GM03348 (cell line): ENCODE measurements at regions not wholly inside any gene's neighbourhood (a gene's known extent, or its start where the extent isn't known, plus 50 kb on each side); places are given as distances from the start of the nearest gene placed in this dataset.
"Not testable (repeated sequence)": the region's sequence is repeated elsewhere in the genome, so short reads cannot be mapped to it uniquely, and the experiment has no call there.

Experiments
- DNase-seq: peaks from one replicate; pipeline ENCODE4 v3.0.0; 2012; ENCODE audit warnings: low spot score

- DNase-seq: no peak
These were observed 822.4 kb downstream of the FAT4 start for GRCh38 chr4:126136922-126137781.

DNA sequence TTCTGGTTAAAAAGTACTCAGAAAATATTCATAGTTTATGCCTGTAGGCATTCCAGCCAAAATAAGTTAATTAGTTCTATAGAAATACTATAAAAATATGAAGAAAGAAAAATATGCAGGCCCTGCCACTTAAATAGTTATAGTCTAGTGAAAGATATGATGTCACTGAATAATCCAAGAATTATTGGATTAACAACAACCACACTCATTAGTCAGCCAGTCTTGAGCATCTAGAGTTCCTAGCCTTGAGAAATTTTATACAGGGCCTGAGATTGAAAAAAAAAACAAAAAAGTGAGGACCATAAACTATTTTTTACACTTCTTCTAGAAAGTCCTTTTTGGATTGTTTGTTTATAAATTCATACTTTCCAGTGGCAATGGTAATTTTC, 823.0 kb downstream of the FAT4 start:
- DNase-seq: no peak

- DNase-seq: peak; percentile 3
These were observed 829.9 kb downstream of the FAT4 start for GRCh38 chr4:126144543-126145237.

- no peak for DNase-seq
These were observed 853.7 kb downstream of the FAT4 start for GRCh38 chr4:126168484-126168883.

DNA sequence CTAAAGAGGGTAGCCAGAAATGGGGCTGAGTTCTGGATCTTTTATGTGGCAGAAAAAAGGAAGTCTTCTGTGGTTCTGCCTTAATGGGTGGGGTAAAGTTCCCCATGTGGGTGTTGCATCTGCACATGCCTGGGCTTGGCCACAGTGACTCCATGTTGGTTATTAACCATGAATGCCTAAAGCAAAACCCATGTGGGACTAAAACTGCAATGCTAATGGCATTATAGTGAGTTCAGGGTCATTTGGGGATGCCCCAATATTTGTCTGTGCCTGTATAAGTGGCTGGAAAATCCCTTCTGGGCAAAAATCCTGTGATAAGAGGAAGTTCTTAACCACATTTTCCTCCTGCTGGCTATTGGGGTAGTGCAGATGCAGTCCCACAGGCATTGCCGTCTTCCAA, 857.4 kb downstream of the FAT4 start:
- no peak for DNase-seq

GRCh38 chr4:126174627-126175026, 859.9 kb downstream of the FAT4 start:
- DNase-seq: no peak

- no peak for DNase-seq
These were observed 865.9 kb downstream of the FAT4 start for GRCh38 chr4:126180642-126181041.

DNA sequence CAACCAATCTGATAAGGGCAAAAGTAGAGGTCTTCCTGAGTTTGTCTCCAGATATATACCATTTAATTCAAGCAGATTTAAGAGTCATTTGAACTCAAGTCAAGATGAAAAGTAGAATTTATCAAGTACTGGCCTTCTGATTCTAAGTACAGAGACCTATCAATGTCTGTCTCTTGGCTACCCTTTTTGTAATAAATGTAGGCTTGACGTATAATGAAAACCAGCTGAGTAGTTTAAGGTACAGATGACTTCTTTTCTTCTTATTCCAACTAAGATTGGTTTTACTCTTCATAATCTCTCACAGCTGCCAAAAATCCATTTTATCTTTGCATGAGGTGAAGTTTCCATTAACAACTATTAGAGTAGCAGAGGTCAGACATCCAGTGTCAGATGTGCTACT, 867.6 kb downstream of the FAT4 start:
- DNase-seq: no peak

GRCh38 chr4:126182786-126183185, 868.0 kb downstream of the FAT4 start:
- DNase-seq: no peak

DNA sequence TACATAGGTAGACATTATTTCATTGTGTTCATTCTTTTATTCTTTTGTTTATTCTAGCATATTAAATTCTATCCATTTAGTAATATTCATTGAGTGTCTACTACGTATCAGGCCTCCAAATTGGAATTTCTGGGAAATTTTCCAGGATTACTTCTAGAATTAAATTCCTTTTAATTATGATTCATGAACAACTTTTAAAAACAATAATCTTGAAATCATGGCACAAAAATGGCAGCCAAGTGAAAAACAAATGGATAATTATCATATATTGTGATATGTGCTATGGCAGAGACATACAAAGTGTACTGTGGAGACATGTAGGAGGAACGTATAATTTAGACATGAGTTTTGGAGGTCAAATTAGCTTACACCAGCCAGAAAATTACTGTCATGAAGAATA, 868.5 kb downstream of the FAT4 start:
- DNase-seq: no peak

GRCh38 chr4:126191536-126191935, 876.8 kb downstream of the FAT4 start:
- no peak for DNase-seq

GRCh38 chr4:126192506-126192905, 877.8 kb downstream of the FAT4 start:
- DNase-seq: no peak

DNA sequence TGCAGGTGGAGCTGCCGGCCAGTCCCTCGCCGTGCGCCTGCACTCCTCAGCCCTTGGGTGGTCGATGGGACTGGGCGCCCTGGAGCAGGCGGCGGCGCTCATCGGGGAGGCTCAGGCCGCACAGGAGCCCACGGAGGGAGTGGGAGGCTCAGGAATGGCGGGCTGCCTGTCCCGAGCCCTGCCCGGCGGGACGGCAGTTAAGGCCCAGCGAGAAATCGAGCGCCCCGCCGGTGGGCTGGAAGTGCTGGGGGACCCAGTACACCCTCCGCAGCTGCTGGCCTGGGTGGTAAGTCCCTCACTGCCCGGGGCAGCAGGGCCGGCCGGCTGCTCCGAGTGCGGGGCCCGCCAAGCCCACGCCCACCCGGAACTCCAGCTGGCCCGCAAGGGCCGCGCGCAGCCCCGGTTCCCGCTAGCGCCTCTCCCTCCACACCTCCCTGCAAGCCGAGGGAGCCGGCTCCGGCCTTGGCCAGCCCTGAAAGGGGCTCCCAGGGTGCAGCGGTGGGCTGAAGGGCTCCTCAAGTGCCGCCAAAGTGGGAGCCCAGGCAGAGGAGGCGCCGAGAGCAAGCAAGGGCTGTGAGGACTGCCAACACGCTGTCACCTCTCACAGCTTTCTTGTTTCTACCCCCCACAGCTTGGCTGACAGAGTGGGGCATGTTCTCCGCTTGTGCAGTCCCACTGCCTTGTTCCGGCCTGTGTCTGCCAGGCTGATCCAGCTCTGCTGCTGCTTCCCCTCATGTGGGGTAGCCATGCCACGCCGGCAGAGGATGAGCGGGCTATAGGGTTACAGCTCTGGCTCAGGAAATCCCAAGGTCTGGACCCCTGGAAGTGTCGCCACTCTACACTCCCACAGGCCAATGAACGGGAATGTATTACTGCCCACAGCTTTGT, 886.7 kb downstream of the FAT4 start:
- not testable (repeated sequence) for DNase-seq

GRCh38 chr4:126202226-126202625, 887.5 kb downstream of the FAT4 start:
- no peak for DNase-seq

DNA sequence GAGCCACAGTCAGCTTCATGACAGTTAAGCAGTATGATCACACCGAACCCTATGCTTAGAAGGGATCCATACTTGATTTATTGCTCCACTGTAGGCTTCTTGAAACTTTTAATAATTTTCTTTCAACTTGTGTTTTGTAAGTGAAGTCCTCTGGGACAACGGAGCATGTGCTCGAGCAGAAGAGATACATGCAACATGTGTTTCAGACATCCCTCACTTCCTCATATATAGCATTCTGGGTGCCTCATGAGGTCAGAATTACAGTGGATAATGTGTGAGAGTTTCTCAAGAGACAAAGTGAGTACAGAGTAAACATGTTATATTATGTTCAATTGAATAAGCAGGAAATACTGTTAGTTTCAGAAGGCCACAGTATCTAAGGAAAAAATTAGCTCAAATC, 893.2 kb downstream of the FAT4 start:
- no peak for DNase-seq

DNA sequence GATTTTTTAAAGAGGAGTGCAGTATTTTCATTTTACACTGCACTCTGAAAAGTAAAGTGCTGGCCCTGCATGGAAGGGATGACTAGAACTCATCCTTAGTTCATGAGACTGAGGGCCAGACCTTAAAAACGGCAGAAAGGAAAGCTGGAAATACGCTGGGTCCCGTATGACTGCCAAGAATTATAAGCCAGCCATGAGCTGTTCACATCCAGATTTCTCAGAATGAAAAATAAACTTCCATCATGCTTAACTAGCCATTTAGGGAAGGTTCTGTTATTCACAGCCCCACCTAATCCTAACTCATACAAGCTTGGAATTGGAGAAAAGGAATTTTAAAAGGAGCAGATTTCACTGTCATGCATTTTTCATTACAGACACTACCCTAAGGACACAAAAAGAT, 894.4 kb downstream of the FAT4 start:
- peak; percentile 3 for DNase-seq

DNA sequence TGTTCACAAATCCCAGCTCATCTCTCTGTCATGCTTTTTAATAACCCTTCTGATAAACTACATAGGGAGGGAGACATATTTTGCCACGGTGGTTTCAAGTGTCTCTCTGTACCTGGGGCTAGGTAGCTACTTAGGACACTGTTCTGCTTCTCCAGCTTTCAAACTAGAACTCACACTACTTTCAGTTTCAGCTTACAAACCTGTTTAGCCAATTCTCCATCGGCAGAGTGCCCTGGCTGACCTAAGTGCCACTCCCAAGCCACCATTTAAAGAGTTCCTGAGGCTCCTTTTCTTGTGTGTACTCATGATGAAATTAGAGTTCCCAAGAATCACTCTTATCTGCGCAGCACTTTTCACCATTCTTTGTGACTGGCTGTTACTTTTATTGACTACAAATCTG, 899.2 kb downstream of the FAT4 start:
- no peak for DNase-seq

DNA sequence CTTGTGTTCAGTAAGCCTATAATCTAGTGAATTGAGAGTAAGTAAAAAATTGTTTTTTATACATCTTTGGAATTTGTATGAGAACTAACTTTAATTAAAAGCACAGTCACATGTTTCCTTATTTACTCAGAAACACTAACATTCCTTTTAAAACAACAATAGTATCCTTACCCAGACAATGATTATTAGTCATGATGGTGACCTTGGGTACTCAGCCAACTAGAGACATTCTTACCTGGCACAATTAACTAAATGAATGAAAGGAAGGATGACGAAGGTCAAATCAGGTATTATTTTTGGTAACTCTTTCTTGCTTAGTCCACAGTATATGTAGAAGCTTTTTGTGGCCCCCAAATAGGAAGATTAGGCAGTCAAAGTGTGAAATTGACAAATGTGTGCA, 901.0 kb downstream of the FAT4 start:
- DNase-seq: no peak

- no peak for DNase-seq
These were observed 901.9 kb downstream of the FAT4 start for GRCh38 chr4:126216611-126217010.

- no peak for DNase-seq
These were observed 906.5 kb downstream of the FAT4 start for GRCh38 chr4:126221282-126221681.

- DNase-seq: no peak
These were observed 907.1 kb downstream of the FAT4 start for GRCh38 chr4:126221717-126222340.

GRCh38 chr4:126223784-126224407, 909.1 kb downstream of the FAT4 start:
- peak; percentile 31 for DNase-seq
